KG1 (cell line): ENCODE measurements at regions not wholly inside any gene's neighbourhood (a gene's known extent, or its start where the extent isn't known, plus 50 kb on each side); places are given as distances from the start of the nearest gene placed in this dataset.

ENCODE experiments used
- DNase-seq: peaks from one replicate; lab custom pipeline; 2025; lab: John Stamatoyannopoulos, UW

DNA sequence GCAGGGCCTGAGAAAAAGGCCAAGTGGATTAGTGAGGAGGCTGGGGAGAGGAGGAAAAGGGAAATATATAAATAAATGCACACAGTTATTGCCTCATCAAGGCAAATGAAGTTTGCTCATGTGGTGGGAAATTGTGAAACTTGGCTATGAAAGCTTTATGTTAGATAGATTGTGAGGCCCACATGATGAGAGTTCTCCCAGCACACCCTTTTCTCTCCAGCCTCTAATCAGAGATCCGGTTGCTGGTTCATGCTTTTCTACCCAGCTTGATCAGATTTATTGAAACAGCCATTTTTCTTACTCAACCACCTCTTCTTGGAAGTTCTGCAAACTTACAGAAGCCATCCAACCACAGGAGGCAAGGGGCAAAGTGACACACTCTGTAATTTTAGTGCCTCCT lies 125.8 kb upstream of the KLF4 start:
- no peak for DNase-seq

DNA sequence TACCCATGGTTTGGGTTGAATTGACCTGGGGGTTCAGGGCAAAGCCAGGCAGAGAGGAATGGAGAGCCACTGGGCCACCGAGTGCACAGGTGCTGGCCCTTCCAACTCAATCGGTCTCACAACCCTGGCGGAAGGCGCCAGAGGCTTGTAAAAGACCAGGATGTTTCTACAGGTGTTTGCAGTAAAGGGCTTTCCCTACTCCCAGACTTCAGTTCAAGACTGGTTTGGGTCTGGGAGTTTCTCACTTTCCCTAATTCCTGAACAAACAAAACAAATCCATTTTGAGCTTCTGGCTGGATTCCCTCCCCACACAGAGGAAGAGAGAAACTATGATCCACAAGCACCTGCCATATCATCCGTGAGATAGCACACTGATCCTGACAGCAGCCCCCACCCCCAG lies 125.2 kb upstream of the KLF4 start:
- DNase-seq = no peak

DNA sequence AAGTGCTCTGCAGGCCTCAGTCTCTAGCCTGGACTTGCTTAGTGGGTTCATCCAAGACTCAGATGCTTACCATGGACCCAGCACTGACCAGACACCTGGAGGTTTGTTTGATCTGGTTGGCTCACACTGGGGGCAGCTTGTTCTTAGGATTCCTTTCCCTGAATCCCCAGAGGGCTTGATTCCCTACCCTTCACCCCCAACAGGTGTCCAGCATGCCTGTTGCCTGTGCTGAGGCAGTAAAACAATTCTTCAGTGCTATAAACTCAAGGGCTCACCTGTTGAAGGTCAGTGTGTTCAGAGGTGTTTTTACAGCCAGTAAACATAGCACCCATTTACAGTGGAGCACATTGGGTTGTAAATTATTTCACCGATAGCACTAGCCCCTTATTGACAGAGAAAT lies 123.8 kb upstream of the KLF4 start:
- DNase-seq = no peak

DNA sequence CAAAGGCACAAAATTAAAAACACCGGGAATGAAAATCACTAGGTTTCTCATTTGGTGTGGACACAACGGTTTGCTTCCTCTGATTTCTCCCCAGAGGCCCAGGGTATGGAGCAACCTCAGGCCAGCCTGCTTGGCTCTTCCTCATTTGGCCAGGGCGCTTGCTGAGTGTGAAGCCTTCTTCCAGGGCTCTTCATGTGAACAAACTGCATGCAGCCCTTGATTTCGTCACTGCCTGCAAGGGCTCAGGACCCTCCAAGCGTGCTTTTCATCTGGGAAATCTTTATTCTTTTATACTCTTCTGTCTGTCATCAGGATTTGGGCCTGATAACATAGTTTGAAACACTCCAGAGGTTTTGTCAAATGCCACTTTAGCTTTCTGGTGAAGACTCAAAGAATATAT lies 122.6 kb upstream of the KLF4 start:
- no peak for DNase-seq

DNA sequence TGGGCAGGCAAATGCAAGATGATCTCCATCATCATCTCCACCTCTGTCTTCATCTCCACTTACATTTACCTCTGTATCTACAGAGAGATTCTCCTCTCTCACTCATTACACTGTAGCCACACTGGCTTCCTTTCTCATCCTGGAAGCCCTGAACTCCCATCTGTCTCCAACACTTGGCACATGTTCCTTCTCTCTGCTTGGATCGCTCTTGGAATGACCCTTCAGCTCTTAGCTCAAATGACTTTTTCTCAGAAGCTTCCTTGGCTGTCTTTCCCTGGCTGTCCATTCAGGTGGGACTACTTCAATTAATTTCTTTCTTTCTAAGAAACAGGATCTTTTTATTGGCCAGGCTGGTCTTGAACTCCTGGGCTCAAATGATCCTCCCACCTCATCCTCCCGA lies 120.0 kb upstream of the KLF4 start:
- DNase-seq = no peak

DNA sequence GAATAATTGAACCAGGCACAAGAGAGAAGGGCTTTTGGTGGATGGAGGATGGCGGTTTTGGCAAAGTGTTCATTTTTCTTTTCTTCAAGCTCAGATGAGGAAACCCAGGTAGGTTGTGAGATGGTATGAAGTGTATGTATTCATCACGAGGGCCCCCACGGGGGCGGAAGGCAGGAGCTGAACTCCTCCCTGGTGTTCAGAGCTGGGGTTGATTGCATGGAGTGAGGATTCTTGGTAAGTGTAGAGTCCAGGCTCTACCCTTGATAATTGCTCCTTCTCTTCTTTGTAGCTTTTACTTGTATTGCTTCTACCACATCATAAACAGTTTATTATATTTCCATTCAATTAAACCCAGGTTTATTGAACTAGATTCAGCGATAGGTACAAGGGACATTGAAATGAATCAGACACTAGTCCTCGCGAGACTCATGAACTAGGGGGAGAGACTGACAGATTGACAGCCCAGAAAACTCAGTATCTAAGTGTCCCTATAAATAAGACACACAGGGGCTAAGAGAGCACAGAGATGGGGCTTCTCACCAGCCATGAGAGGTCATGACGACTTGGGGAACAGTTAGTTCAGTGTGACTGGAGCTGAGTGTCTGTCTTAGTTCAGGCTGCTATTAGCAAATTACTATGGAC lies 116.7 kb upstream of the KLF4 start:
- no peak for DNase-seq

DNA sequence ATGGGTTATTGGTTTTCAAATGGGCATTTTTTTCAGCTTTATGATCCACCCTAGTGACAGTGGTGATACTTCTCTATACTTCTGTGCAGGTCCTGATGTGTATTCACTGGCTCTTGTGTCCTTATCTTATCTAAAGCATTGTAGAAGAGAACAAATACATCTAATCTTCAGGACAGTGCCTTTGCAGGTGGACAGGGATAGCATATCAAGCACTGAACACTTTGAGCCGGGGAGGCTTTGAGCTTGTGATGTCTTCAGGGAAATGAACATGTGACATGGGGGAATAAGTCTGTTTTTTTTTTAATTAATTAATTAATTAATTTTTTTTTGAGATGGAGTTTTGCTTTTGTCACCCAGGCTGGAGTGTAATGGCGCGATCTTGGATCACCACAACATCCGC lies 115.5 kb upstream of the KLF4 start:
- DNase-seq = no peak

DNA sequence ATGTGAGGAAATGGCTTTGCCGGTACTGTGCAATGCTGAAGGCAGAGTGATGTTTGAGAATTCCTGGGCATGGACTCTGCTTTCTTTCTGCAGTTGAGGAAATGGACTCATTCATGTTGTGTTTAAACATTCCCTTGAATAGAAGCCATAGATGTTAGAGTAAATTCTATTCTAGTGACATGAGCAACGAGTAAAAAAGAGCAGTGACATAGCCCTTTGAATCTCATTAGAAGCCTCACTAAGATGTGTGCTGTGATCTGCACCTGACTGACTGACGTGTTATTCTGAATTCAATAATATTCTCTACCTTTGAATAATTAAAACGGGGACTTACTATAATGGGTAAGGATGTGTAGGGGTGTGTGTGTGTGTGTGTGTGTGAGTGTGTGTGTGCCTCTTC lies 113.7 kb upstream of the KLF4 start:
- DNase-seq = no peak

DNA sequence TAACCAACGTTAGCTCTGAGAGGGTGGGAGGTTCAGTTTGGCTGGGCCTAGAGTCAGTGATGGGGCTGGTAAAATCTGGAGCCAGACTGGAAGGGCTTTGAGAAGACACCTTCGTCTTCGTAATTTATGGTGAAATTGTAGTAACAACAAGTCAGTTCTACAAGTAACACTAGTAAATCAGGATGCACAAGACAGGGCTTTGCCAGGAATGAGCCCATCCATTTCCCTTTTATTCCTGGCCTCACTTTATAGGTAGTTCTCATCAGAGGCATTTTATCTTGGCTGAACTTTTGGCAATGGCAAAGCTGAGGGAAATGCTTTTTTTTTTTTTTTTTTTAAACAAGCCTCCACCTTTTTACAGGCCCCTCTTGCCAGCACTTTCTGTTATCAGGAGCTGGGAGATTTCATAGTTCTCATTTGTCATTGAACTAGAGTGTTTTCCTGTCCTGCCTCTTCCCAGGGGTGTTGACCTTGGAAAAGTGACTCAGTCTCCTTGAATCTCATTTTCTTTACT lies 110.5 kb upstream of the KLF4 start:
- no peak for DNase-seq

DNA sequence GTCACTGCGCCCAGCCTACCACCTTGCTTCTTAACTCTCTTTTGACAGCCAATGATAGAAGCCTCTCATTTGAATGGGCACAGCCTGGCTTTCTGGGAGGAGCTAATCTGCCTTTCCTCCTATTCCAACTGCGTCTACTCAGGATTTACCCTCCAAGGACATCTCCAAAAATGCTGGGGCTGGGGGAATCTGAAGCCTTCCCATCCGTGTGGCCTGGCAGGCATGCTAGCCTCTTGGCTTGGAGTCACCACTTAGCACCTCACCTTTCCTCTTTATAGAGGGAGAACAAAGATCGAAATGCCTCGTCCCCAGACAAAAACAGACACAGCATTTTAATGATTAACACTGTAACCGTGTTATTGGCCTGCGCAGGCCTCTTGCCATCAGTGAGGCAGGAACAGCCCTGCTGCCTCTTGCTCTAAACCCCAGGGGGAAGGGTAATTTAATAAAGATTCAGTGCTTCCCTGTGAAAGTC lies 108.2 kb upstream of the KLF4 start:
- DNase-seq = no peak

DNA sequence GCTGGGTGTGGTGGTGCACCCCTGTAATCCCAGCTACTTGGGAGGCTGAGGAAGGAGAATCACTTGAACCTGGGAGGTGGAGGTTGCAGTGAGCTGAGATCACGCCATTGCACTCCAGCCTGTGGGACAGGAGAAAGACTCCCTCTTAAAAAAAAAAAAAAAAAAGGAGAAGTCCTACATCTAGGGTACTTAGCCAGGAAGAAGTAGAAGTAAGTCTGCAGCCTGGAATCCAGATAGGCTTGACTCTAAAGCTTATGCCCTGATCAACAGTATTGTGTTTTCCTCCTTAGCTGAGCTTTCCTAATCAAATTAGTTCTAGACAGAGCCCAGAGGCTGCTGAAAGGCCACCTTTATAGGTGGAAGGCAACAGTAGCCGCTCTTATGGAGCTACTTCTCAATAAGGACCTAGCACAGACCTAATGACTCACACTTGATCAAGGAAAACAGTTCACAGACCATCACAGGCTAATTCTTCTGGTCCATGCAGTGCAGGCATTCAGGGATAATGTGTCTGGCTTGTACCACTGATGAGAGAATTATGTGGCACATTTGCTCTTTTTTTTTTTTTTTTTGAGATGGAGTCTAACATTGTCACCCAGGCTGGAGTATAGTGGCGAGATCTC lies 105.5 kb upstream of the KLF4 start:
- no peak for DNase-seq

DNA sequence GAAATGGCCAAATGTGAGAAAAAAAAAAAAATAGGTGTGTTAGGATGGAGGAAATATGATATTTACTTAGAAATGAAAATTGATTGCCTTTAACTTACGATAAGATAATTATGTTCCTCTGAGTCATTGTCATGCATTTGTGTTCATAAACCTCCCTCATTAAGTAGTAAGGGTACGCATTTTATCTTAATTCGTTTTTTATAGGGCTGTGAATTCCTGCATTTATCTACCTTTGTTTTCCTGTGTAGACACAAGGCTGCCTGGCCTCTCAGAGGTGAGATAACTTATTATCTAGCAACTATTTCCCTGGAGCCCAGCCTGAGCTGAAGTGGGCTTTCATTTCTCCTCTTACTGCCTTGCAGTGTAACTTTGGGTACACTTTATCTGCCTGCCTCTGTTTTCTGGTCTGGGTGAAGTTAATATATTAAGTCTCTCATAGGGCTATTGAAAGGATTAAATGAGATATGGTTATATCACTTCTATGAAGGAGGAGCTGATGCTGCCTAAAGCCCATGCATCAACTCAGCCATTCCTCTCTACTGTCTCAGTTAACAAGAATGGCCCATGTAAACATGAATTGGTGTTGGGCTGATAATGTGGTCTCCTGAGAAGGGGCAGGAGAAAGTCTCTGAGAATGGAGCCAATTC lies 103.8 kb upstream of the KLF4 start:
- no peak for DNase-seq

DNA sequence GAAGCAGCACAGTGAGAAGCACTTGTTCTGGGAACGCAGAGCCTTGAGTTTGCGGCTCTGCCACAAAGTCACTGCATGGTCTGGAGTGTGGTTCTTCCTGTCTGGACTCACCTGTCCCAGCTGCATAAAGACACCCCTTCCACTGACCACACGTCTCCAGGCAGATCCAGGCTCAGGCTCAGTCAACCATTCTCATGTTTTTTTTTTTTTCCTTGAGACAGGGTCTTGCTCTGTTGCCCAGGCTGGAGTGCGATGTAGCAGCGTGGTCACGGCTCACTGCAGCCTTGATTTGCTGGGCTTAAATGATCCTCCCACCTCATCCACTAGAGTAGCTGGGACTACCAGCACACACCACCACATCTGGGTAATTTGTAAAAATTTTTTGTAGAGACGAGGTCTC lies 102.9 kb upstream of the KLF4 start:
- DNase-seq = no peak

DNA sequence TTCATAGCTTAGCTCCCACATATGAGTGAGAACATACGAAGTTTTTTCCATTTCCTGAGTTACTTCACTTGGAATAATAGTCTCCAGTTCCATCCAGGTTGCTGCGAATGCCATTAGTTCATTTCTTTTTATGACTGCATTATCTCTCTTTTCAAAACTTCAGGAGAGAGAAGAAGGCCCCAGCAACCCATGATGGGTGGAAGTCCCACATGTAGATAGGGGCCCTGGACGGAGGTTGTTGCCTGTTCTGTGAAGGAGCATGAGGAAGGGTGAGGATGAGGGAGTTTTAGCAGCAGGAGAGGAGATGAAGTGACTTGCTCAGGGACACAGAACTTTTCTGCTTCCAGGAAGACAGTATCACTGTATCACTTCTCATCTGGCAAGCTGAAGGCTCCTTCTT lies 102.2 kb upstream of the KLF4 start:
- no peak for DNase-seq

DNA sequence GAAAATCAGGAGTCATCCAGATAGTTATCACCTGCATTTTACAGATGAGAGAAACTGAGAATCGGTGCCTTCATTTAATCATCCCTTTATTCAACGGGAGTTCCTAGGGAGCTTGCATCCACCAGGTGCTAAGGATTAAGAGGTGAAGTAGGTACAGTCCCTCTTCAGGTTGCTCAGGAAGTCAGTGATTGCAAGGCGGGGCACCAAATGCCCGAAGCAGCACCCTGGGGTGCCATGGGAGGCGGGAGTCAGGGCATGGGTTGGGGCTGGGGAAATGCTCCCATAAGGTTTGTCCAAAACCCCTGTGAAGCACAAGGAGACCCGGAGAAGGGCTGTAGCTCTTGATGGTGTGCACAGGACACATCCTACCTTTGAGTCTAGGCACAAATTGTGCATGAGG lies 98.8 kb upstream of the KLF4 start:
- DNase-seq = no peak

DNA sequence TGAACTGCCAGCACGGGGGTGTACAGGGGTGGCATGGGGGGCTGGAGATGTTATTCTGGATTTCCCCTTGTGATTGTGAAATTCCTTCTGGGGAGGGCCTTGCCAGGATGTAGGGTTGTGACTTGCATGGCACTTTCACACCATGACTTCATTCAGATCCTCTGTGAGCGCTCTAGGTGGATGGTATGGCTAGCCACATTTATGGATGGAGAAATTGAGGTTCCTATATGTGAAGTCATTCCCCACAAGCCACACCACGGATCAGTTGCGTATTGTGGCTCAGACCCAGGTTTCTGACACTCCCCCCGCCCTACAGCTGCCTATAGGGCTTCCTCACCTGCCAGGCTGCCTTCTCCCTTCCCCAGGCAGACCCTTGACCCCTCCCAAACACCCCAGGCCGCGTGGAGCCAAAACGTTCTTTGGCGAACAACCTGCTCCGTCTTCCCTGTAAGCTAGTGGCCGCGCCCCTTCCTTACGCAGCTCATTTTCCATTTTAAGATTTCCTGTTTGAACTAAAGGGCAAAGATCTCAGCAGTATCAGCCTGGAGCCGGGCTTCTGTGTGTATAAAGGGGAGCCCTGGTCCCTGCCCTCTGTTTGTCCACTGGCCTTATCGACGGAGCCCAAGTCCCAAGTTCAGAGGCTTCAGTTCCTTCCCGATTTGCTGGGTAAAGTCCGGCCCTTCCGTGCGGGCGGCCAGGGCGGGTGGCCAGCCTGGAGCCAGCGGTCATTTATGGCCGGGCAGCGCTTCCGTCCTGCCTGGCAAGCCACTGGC lies 97.8 kb upstream of the KLF4 start:
- DNase-seq = no peak

DNA sequence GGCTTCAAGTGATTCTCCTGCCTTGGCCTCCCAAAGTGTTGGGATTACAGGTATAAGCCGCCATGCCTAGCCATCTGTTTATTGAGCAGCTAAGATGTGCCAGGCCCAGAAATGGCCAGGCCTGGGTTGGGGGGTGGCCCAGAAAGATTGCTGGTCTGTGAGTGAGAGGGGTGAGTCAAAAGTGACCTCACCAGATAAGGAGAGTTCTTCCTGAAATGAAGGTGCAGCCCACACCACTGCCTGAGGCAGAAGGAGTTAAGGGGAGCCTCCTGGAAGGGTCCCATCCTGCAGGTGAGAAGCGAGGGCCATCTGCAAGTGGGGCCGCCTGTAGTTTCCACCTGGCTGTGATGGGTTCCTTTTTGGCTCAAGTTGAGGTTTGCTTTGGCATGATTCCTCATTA lies 96.9 kb upstream of the KLF4 start:
- DNase-seq = no peak

DNA sequence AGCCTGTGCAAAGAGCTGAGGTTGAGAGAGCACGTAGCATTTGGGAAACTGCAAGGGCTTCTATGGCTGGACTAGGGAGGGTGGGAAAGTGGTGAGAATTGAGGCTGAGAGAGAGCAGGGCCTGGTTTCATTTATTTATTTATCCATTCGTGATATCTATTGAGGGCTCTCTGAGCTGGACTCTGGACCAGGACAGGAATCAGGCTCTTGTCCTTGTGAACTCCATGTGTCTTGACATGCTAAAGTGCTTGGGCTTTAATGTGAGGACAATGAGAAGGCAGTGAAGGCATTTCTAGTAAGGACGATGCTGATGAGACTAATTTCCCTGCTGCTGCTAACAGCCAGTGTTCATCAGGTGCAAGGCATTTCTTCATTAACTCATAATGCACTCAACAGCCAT lies 95.9 kb upstream of the KLF4 start:
- no peak for DNase-seq

DNA sequence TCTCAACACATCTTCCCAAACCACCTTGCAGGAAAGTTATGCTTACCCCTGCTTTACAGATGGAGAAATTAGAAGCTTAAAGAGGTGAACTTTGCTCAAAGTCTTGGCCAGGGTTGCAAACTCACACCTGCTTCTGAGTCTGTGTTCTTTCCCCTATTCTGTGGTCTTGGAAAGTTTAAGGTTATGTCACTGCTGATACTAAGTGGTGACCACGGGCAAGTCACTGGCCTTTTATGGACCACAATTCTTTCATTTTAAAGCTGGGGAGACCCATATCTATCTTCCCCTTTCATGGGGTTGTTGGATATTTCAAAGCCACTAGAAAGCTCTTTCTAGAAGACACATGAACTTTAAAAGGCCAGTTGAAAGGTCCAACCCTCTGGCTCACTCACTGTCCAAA lies 95.4 kb upstream of the KLF4 start:
- no peak for DNase-seq

DNA sequence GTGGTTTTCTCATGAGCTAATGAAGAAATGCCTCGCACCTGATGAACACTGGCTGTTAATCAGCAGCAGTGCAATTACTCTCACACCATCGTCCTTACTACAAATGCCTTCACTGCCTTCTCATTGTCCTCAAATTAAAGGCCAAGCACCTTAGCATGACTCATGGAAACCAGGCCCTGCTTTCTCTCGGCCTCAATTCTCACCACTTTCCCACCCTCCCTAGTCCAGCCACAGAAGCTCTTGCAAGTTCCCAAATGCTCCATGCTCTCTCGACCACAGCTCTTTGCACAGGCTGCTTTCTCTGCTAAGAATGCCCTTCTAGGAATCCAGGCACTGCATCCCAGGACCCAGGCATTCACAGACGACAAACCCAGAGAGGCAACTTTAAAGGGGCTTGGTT lies 94.6 kb upstream of the KLF4 start:
- DNase-seq = no peak

DNA sequence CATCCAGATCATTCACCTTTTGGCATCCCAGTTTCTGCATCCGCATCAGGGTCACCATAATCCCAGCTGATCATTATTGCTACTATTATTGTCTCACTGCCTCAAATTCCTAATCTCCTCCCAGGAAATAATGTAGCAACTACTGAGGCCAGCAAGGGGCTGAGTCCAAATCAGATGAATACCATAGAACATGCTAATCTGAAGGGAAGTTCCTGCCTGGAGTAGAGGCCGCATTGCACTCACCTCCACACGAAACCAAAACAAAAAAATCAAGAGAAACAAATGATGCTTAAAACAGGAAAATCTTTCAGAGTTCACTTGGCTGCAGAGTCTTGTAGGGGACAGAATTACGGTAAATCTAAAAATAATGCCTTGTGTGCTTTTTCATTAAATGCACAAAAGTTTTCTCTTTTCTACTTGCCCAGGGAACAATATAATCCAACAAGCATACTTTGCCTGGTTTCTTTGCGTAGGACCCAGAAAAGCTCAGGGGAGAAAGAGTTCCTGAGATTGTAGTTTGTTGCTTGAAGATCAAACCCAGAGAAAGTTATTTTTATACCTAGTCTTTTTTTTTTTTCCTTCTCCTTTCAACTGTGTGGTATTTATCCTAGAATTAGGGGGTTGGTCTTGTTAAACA lies 87.7 kb upstream of the KLF4 start:
- no peak for DNase-seq

DNA sequence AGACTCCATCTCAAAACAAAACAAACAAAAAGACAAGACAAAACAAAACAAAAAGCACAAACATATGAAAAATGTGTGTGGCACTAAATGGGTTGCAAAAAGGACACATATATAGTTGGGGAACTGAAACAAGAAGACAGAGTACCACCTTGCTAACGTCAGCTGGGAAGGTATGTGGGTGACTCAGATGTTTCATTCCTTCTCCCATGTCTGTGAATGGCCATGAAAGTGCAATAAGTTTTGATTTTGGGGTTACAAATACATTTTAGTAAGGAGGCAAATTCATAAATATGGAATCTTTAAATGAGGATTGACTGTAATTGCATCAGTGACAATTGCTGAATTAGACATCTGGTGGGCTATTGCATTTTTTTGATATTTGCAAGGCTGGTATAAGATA lies 81.6 kb upstream of the KLF4 start:
- DNase-seq = no peak
